Parathyroid adenoma (tissue), 2 donors: ENCODE measurements at regions not wholly inside any gene's neighbourhood (a gene's known extent, or its start where the extent isn't known, plus 50 kb on each side); places are given as distances from the start of the nearest gene placed in this dataset.

Experiments
- H2AFZ ChIP-seq: fragments of 300-600 bp; sonication (generic); one replicate; pipeline ENCODE4 v1.7.0; 2017; ENCODE audit warnings: antibody characterized with exemption, mild to moderate bottlenecking
- H3K27ac ChIP-seq: fragments of 300-600 bp; sonication (generic); one replicate; pipeline ENCODE4 v1.7.0; 2017
- H3K27me3 ChIP-seq: fragments of 300-600 bp; sonication (generic); one replicate; pipeline ENCODE4 v1.7.0; 2017; ENCODE audit warnings: low read length; ENCODE audit not compliant: control insufficient read depth, insufficient read depth
- H3K36me3 ChIP-seq: fragments of 300-600 bp; sonication (generic); one replicate; pipeline ENCODE4 v1.7.0; 2017; ENCODE audit warnings: low read length; ENCODE audit not compliant: control insufficient read depth, insufficient read depth
- H3K4me1 ChIP-seq: fragments of 300-600 bp; sonication (generic); one replicate; pipeline ENCODE4 v1.7.0; 2017; ENCODE audit warnings: control low read depth
- H3K4me2 ChIP-seq: fragments of 300-600 bp; sonication (generic); one replicate; pipeline ENCODE4 v1.7.0; 2017; ENCODE audit warnings: low read length
- H3K4me3 ChIP-seq: fragments of 300-600 bp; sonication (generic); one replicate; pipeline ENCODE4 v1.7.0; 2017; ENCODE audit warnings: low read depth, low read length
- H3K79me2 ChIP-seq: fragments of 300-600 bp; sonication (generic); one replicate; pipeline ENCODE4 v1.7.0; 2017; ENCODE audit warnings: control low read depth
- H3K9ac ChIP-seq: fragments of 300-600 bp; sonication (generic); one replicate; pipeline ENCODE4 v1.7.0; 2017; ENCODE audit warnings: mild to moderate bottlenecking
- H3K9me3 ChIP-seq: fragments of 300-600 bp; sonication (generic); one replicate; pipeline ENCODE4 v1.7.0; 2017; ENCODE audit warnings: low read length; ENCODE audit not compliant: control insufficient read depth
- CTCF ChIP-seq: fragments of 300-600 bp; sonication (generic); IDR thresholded peaks from one replicate; pipeline ENCODE4 v1.7.0; 2017; ENCODE audit warnings: antibody characterized with exemption, mild to moderate bottlenecking
- donor health status: primary hyperparathyroidism.

GRCh38 chr4:180528003-180528402 lies 1715.2 kb upstream of the TENM3 start:
- H3K9me3 ChIP-seq, result no peaks in the 10 kb centered on the region
- no peak for TF ChIP-seq CTCF
- no peak overlapping the region for H3K27ac ChIP-seq
- no peak overlapping the region for H3K9ac ChIP-seq
- no peak overlapping the region for H3K4me3 ChIP-seq
- H3K36me3 ChIP-seq, result no peaks in the 10 kb centered on the region
- no peaks in the 10 kb centered on the region for H3K27me3 ChIP-seq
- no peaks in the 10 kb centered on the region for H3K79me2 ChIP-seq
- H2AFZ ChIP-seq, result no peak overlapping the region
- no peak overlapping the region for H3K4me2 ChIP-seq
- H3K4me1 ChIP-seq, result no peaks in the 10 kb centered on the region

- H3K27ac ChIP-seq, result no peak overlapping the region
- H2AFZ ChIP-seq, result no peak overlapping the region
- TF ChIP-seq CTCF, result no peak
- no peaks in the 10 kb centered on the region for H3K4me1 ChIP-seq
- H3K27me3 ChIP-seq, result no peaks in the 10 kb centered on the region
- H3K9me3 ChIP-seq, result no peaks in the 10 kb centered on the region
- H3K36me3 ChIP-seq, result no peaks in the 10 kb centered on the region
- H3K4me3 ChIP-seq, result no peak overlapping the region
- no peaks in the 10 kb centered on the region for H3K79me2 ChIP-seq
- H3K4me2 ChIP-seq, result no peak overlapping the region
- H3K9ac ChIP-seq, result no peak overlapping the region
Observed at GRCh38 chr4:180530787-180531186, 1712.4 kb upstream of the TENM3 start.

GRCh38 chr4:180532691-180533090 lies 1710.5 kb upstream of the TENM3 start:
- Histone ChIP-seq H3K4me2 (no peak overlapping the region), H2AFZ (no peak overlapping the region), H3K9ac (no peak overlapping the region), H3K27me3 (no peaks in the 10 kb centered on the region), H3K79me2 (no peaks in the 10 kb centered on the region), H3K36me3 (no peaks in the 10 kb centered on the region), H3K4me3 (no peak overlapping the region), H3K27ac (no peak overlapping the region), H3K9me3 (no peaks in the 10 kb centered on the region), H3K4me1 (no peaks in the 10 kb centered on the region)
- no peak for TF ChIP-seq CTCF

- H3K9me3 ChIP-seq, result no peaks in the 10 kb centered on the region
- H3K27ac ChIP-seq, result no peak overlapping the region
- no peak overlapping the region for H2AFZ ChIP-seq
- H3K79me2 ChIP-seq, result no peaks in the 10 kb centered on the region
- no peaks in the 10 kb centered on the region for H3K36me3 ChIP-seq
- no peaks in the 10 kb centered on the region for H3K4me1 ChIP-seq
- H3K4me3 ChIP-seq, result no peak overlapping the region
- no peak overlapping the region for H3K9ac ChIP-seq
- TF ChIP-seq CTCF, result no peak
- no peaks in the 10 kb centered on the region for H3K27me3 ChIP-seq
- no peak overlapping the region for H3K4me2 ChIP-seq
Observed at GRCh38 chr4:180538384-180539057, 1704.7 kb upstream of the TENM3 start.

- no peaks in the 10 kb centered on the region for H3K4me1 ChIP-seq
- no peaks in the 10 kb centered on the region for H3K9me3 ChIP-seq
- no peak overlapping the region for H2AFZ ChIP-seq
- no peaks in the 10 kb centered on the region for H3K79me2 ChIP-seq
- no peak for TF ChIP-seq CTCF
- H3K9ac ChIP-seq, result no peak overlapping the region
- H3K4me2 ChIP-seq, result no peak overlapping the region
- H3K27ac ChIP-seq, result no peak overlapping the region
- no peaks in the 10 kb centered on the region for H3K36me3 ChIP-seq
- no peaks in the 10 kb centered on the region for H3K27me3 ChIP-seq
- H3K4me3 ChIP-seq, result no peak overlapping the region
Observed at GRCh38 chr4:180539284-180539683, 1703.9 kb upstream of the TENM3 start.
